SK-N-SH treated with all-trans-retinoic acid at 6 μM for 48 hours (cell line): ENCODE measurements at regions not wholly inside any gene's neighbourhood (a gene's known extent, or its start where the extent isn't known, plus 50 kb on each side); places are given as distances from the start of the nearest gene placed in this dataset.

Experiments used
- ATAC-seq: fragments of 200-7000 bp; cut with Tn5 transposase; 3 replicates; pipeline ENCODE4 v1.9.1; 2020; ENCODE audit warnings: mild to moderate bottlenecking, moderate library complexity
- ARNTL ChIP-seq: fragments of 450-650 bp; formaldehyde crosslinking; IDR thresholded peaks from 2 replicates; pipeline ENCODE4 v1.5.0; 2020; ENCODE audit warnings: low read depth, mild to moderate bottlenecking, moderate library complexity, borderline replicate concordance
- BACH2 ChIP-seq: fragments of 250-450 bp; sonication (Bioruptor Pico); IDR thresholded peaks from 2 replicates; pipeline ENCODE4 v1.9.0; 2021; ENCODE audit warnings: mild to moderate bottlenecking, borderline replicate concordance
- CSDC2 ChIP-seq: fragments of 250-450 bp; sonication (Bioruptor Pico); IDR thresholded peaks from 2 replicates; pipeline ENCODE4 v1.5.0; 2020; ENCODE audit warnings: mild to moderate bottlenecking, moderate library complexity
- ESRRG ChIP-seq: fragments of 250-450 bp; sonication (Bioruptor Pico); IDR thresholded peaks from 2 replicates; pipeline ENCODE4 v1.6.1; 2021; ENCODE audit warnings: mild to moderate bottlenecking
- GLIS3 ChIP-seq: fragments of 250-450 bp; sonication (Bioruptor Pico); IDR thresholded peaks from 2 replicates; pipeline ENCODE4 v1.5.0; 2020; ENCODE audit warnings: mild to moderate bottlenecking, moderate library complexity
- ISL1 ChIP-seq: fragments of 250-450 bp; sonication (Bioruptor Pico); IDR thresholded peaks from 2 replicates; pipeline ENCODE4 v2.1.2; 2022; ENCODE audit warnings: mild to moderate bottlenecking, moderate library complexity
- OSR1 ChIP-seq: fragments of 250-450 bp; sonication (Bioruptor Pico); IDR thresholded peaks from 2 replicates; pipeline ENCODE4 v1.8.0; 2022; ENCODE audit warnings: moderate library complexity, mild to moderate bottlenecking, inconsistent platforms
- PPARA ChIP-seq: fragments of 250-450 bp; sonication (Bioruptor Pico); IDR thresholded peaks from 2 replicates; pipeline ENCODE4 v1.5.0; 2020; ENCODE audit warnings: mild to moderate bottlenecking, borderline replicate concordance
- RARB ChIP-seq: fragments of 250-450 bp; sonication (Bioruptor Pico); IDR thresholded peaks from 2 replicates; pipeline ENCODE4 v1.8.0; 2021; ENCODE audit warnings: mild to moderate bottlenecking, moderate library complexity
- SNAI2 ChIP-seq: fragments of 250-450 bp; sonication (Bioruptor Pico); IDR thresholded peaks from 2 replicates; pipeline ENCODE4 v1.5.0; 2020; ENCODE audit warnings: mild to moderate bottlenecking, moderate library complexity
- TCF4 ChIP-seq: fragments of 250-450 bp; sonication (Bioruptor Pico); IDR thresholded peaks from 2 replicates; pipeline ENCODE4 v1.8.0; 2021; ENCODE audit warnings: mild to moderate bottlenecking, moderate library complexity, borderline replicate concordance
- TOX ChIP-seq: fragments of 250-450 bp; sonication (Bioruptor Pico); IDR thresholded peaks from 2 replicates; pipeline ENCODE4 v1.8.0; 2021; ENCODE audit warnings: mild to moderate bottlenecking, moderate library complexity, borderline replicate concordance
- ZC3H10 ChIP-seq: fragments of 250-450 bp; sonication (Bioruptor Pico); IDR thresholded peaks from 2 replicates; pipeline ENCODE4 v1.5.1; 2021; ENCODE audit warnings: mild to moderate bottlenecking, moderate library complexity
- ZFP3 ChIP-seq: fragments of 250-450 bp; sonication (Bioruptor Pico); IDR thresholded peaks from 2 replicates; pipeline ENCODE4 v1.5.0; 2020; ENCODE audit warnings: mild to moderate bottlenecking, moderate library complexity
- ZFP30 ChIP-seq: fragments of 450-650 bp; formaldehyde crosslinking; IDR thresholded peaks from 2 replicates; pipeline ENCODE4 v1.5.0; 2022; ENCODE audit warnings: mild to moderate bottlenecking, moderate library complexity
- ZNF8 ChIP-seq: fragments of 450-650 bp; formaldehyde crosslinking; IDR thresholded peaks from 2 replicates; pipeline ENCODE4 v1.5.0; 2020; ENCODE audit warnings: mild to moderate bottlenecking, moderate library complexity
- TF ChIP-seq, protein P1 (sequence below): fragments of 250-450 bp; sonication (Bioruptor Pico); IDR thresholded peaks from 2 replicates; pipeline ENCODE4 v1.5.1; 2020; ENCODE audit warnings: low read depth, mild to moderate bottlenecking, moderate library complexity
- TF ChIP-seq, protein P2 (sequence below): fragments of 250-450 bp; sonication (Bioruptor Pico); IDR thresholded peaks from 2 replicates; pipeline ENCODE4 v1.5.0; 2020; ENCODE audit warnings: mild to moderate bottlenecking, moderate library complexity
- TF ChIP-seq, protein P3 (sequence below): fragments of 250-450 bp; sonication (Bioruptor Pico); IDR thresholded peaks from 2 replicates; pipeline ENCODE4 v1.8.0; 2020; ENCODE audit warnings: mild to moderate bottlenecking, moderate library complexity, borderline replicate concordance

DNA sequence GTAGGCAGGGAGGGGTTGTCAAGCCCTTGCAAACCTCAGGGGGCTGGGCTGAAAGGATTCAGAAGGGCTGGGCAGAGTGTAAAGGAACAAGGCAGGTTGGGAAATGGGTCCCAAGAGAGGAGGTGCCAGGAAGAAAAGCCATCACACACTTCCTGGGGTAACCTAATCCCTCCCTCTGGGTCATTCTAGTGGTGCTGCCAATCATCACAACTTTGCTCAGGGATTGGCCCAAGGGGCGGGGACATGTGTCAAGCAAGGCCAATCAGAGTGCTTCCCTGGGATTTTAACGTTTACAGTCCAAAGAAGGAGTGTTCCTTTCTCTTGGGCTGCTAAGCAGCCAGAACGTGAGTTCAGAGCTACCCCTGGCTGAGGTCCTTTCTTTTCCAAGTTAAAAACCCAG lies 57.1 kb upstream of the NPTX2 start (continued):
- TF ChIP-seq TOX (CRISPR knock-in tag): no peak
- TF ChIP-seq ZFP3 (CRISPR knock-in tag): no peak
- no peak for TF ChIP-seq ZNF8

DNA sequence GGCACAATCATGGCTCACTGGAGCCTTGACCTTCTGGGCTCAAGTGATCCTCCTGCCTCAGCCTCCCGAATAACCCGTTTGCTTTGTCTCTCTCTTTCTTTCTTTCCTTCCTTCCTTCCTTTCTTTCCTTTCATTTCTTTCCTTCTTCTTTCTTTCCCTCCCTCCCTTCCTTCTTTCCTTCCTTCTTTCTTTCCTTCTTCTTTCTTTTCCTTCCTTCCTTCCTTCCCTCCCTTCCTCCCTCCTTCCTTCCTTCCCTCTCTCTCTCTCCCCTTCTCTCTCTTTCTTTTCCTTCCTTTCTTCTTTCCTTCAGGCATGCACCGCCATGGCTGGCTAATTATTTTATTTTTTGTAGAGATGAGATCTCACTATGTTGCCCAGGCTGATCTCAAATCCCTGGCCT lies 57.9 kb upstream of the NPTX2 start:
- ATAC-seq: no peak
- TF ChIP-seq ZNF8: no peak
- TF ChIP-seq PPARA (CRISPR knock-in tag): no peak
- TF ChIP-seq TOX (CRISPR knock-in tag): no peak
- TF ChIP-seq ISL1 (CRISPR knock-in tag): no peak
- TF ChIP-seq TCF4 (CRISPR knock-in tag): no peak
- no peak for TF ChIP-seq CSDC2 (CRISPR knock-in tag)
- TF ChIP-seq, protein P1, sequence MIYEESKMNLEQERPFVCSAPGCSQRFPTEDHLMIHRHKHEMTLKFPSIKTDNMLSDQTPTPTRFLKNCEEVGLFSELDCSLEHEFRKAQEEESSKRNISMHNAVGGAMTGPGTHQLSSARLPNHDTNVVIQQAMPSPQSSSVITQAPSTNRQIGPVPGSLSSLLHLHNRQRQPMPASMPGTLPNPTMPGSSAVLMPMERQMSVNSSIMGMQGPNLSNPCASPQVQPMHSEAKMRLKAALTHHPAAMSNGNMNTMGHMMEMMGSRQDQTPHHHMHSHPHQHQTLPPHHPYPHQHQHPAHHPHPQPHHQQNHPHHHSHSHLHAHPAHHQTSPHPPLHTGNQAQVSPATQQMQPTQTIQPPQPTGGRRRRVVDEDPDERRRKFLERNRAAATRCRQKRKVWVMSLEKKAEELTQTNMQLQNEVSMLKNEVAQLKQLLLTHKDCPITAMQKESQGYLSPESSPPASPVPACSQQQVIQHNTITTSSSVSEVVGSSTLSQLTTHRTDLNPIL (CRISPR knock-in tag): no peak
- TF ChIP-seq ARNTL (CRISPR knock-in tag): no peak
- no peak for TF ChIP-seq ZFP3 (CRISPR knock-in tag)
- TF ChIP-seq, all 23 proteins: peak for 0

DNA sequence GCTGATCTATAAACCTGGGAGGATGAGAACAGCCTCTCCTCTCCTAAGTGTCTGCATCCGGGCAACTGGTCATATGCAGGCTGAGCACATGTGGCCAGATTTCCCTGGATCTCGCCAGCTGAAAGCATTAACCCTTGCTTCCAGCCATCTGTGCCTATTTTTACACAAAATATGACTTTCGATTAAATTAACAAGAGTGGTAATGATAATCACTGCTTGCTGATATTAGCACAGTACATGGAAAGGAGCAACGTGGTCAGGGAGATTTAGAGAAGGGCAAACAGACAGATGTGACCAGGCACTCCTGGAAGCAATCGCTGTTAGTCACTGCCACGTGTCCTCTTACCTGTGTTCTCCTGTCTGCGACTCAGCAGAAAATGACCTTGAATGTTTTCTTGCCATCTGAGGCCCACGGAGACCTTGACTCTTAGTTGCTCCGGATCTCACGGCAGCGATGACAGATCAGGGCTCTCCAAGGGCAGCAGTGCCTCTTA lies 59.5 kb upstream of the NPTX2 start:
- ATAC-seq: peak; percentile 19; the same call in 1 of the 3 replicates
- TF ChIP-seq, protein P2, sequence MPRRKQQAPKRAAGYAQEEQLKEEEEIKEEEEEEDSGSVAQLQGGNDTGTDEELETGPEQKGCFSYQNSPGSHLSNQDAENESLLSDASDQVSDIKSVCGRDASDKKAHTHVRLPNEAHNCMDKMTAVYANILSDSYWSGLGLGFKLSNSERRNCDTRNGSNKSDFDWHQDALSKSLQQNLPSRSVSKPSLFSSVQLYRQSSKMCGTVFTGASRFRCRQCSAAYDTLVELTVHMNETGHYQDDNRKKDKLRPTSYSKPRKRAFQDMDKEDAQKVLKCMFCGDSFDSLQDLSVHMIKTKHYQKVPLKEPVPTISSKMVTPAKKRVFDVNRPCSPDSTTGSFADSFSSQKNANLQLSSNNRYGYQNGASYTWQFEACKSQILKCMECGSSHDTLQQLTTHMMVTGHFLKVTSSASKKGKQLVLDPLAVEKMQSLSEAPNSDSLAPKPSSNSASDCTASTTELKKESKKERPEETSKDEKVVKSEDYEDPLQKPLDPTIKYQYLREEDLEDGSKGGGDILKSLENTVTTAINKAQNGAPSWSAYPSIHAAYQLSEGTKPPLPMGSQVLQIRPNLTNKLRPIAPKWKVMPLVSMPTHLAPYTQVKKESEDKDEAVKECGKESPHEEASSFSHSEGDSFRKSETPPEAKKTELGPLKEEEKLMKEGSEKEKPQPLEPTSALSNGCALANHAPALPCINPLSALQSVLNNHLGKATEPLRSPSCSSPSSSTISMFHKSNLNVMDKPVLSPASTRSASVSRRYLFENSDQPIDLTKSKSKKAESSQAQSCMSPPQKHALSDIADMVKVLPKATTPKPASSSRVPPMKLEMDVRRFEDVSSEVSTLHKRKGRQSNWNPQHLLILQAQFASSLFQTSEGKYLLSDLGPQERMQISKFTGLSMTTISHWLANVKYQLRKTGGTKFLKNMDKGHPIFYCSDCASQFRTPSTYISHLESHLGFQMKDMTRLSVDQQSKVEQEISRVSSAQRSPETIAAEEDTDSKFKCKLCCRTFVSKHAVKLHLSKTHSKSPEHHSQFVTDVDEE (CRISPR knock-in tag): no peak
- peak; percentile 37; the same call in 1 of the 2 replicates for TF ChIP-seq TCF4 (CRISPR knock-in tag)

DNA sequence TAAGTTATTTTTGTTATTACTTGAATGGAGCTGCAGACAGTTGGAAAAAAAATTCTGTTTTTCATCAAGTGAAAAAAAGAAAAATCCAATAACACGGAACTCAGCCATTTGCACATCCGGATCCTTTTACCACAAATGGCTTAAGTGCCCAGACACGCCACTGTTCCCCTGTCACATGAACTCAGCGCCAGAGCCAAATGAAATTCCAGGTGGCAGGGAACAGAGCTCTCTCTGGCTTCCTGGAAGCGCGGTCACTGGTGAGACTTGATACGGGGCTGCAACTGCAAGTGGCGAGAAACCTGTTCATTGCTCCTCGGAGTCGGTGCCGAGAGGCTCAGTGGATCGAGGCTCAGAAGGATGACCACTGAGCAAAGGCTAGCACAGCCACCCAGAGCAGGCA lies 60.8 kb upstream of the NPTX2 start:
- peak; percentile 40; the same call in 1 of the 2 replicates for TF ChIP-seq TCF4 (CRISPR knock-in tag)
- TF ChIP-seq ZC3H10 (CRISPR knock-in tag): no peak
- no peak for TF ChIP-seq SNAI2
- no peak for TF ChIP-seq RARB (CRISPR knock-in tag)
- TF ChIP-seq, protein P3, sequence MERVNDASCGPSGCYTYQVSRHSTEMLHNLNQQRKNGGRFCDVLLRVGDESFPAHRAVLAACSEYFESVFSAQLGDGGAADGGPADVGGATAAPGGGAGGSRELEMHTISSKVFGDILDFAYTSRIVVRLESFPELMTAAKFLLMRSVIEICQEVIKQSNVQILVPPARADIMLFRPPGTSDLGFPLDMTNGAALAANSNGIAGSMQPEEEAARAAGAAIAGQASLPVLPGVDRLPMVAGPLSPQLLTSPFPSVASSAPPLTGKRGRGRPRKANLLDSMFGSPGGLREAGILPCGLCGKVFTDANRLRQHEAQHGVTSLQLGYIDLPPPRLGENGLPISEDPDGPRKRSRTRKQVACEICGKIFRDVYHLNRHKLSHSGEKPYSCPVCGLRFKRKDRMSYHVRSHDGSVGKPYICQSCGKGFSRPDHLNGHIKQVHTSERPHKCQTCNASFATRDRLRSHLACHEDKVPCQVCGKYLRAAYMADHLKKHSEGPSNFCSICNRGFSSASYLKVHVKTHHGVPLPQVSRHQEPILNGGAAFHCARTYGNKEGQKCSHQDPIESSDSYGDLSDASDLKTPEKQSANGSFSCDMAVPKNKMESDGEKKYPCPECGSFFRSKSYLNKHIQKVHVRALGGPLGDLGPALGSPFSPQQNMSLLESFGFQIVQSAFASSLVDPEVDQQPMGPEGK (CRISPR knock-in tag): no peak
- TF ChIP-seq ESRRG (CRISPR knock-in tag): no peak
- ATAC-seq: no peak; the same call in 2 of the 3 replicates

DNA sequence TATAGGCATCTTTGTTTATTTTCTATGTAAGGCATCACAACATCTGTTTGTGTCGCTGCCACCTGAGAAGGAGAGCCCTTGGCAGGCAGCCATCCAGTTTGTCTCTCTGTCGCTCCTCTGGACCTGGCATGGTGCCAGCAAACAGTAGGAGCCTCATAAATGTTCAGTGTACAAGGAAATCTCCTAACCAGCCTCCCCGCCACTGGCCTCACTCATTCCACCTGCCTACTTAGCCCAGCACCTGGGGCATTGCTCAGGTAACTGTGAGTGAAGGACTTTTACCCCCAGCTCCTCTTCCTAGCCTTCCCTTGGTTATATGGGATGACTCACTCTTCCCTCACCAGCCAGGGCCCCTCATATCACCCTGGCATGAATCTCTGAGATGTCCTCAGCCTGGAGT lies 61.7 kb upstream of the NPTX2 start:
- no peak for ATAC-seq
- no peak for TF ChIP-seq PPARA (CRISPR knock-in tag)
- no peak for TF ChIP-seq ARNTL (CRISPR knock-in tag)
- no peak for TF ChIP-seq TCF4 (CRISPR knock-in tag)
- TF ChIP-seq GLIS3 (CRISPR knock-in tag): no peak
- no peak for TF ChIP-seq ZC3H10 (CRISPR knock-in tag)
- no peak for TF ChIP-seq ZFP30
- TF ChIP-seq BACH2 (CRISPR knock-in tag): no peak
- no peak for TF ChIP-seq RARB (CRISPR knock-in tag)
- TF ChIP-seq ZFP3 (CRISPR knock-in tag): no peak

DNA sequence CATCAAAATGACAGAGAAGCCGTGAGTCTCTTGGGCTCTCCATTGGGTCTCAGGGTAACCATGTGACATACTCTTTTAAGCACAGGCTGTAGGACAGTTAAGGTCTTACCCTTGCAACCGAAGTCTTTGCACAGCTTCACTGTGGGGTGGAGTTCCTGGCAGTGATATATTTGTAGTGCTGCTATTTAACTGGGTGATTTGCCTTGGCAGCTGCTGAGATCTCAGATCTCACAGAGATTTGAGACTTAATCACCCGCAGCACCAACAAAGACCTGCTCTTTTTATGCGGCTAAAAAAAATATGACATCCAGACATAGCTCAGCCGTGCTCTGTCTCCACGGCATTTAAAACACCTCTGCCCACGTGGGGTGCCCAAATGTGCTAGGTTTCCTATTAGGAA lies 63.4 kb upstream of the NPTX2 start:
- no peak for ATAC-seq
- TF ChIP-seq OSR1: no peak
